Thoracic aorta (tissue), 2 donors: ENCODE measurements at regions not wholly inside any gene's neighbourhood (a gene's known extent, or its start where the extent isn't known, plus 50 kb on each side); places are given as distances from the start of the nearest gene placed in this dataset.

Experiments used
- ATAC-seq: fragments of 150-250 bp; one replicate; pipeline ENCODE4 v1.8.0; 2017; ENCODE audit warnings: low read depth; ENCODE audit not compliant: insufficient number of reproducible peaks, low FRiP score
- DNase-seq: peaks from one replicate; pipeline ENCODE4 v3.0.0-alpha.2; 2020; ENCODE audit warnings: low spot score
- H3K27ac ChIP-seq, 2 donors: fragments of 200-600 bp; sonication (generic); 1 replicate in 1 of 2; 2 replicates in 1 of 2; pipeline ENCODE4 v1.5.1; 2016; ENCODE audit warnings: mild to moderate bottlenecking in 2 of 2, moderate library complexity in 2 of 2
- H3K27me3 ChIP-seq: fragments of 200-600 bp; sonication (generic); replicated peaks from 2 replicates; pipeline ENCODE4 v1.6.0; 2016; ENCODE audit warnings: mild to moderate bottlenecking; ENCODE audit not compliant: insufficient read depth
- H3K36me3 ChIP-seq: fragments of 200-600 bp; sonication (generic); one replicate; pipeline ENCODE4 v1.5.1; 2016
- H3K4me1 ChIP-seq, 2 donors: fragments of 200-600 bp; sonication (generic); 1 replicate in 1 of 2; 2 replicates in 1 of 2; pipeline versions ENCODE4 v1.5.1 to v1.6.0; 2016; ENCODE audit warnings: low read depth in 2 of 2, mild to moderate bottlenecking in 1 of 2; ENCODE audit not compliant: control insufficient read depth in 1 of 2
- H3K4me3 ChIP-seq: fragments of 200-600 bp; sonication (generic); 2 replicates; pipeline ENCODE4 v1.5.1; 2016; ENCODE audit warnings: mild to moderate bottlenecking
- H3K9me3 ChIP-seq: fragments of 200-600 bp; sonication (generic); 2 replicates; pipeline ENCODE4 v1.5.1; 2016
- TF ChIP-seq, protein P1 (sequence below): fragments of 200-600 bp; sonication (generic); IDR thresholded peaks from one replicate; pipeline ENCODE4 v1.5.1; 2019; ENCODE audit warnings: antibody characterized with exemption

DNA sequence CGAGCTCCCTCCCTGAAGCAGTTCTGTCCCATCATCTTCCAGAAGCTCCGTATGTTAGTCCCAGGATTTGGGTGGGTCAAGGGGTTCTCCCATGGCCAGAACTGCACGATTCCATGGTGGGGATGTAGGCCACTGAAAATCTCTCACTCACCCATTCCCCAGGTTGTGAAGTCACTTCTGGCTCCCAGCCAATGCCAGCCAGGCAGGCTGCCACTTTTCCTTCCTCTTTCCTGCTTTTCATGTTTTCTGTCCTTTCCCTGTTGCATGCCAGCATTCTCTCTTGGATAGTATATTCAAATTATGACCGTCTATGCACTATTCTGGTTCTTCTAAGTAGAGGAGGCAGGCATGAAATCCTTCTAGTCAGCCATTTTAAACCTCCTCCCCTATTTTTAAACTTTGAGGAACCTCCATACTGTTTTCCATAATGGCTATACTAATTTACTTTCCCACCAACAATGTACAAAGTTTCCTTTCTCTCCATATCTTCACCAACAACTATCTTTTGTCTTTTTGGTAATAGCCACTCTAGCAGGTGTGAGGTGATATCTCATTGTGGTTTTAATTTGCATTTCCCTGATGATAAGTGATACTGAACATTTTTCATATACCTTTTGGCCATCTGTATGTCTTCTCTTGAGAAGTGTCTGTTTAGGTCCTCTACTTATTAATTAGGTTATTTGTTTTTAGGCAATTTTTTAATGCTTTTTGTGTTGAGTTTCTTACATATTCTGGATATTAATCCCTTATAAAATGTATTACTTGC is 182.1 kb upstream of the TET2 start:
- Histone ChIP-seq H3K4me1 (no peaks in the 10 kb centered on the region), H3K9me3 (no peaks in the 10 kb centered on the region), H3K36me3 (no peaks in the 10 kb centered on the region), H3K27me3 (no peaks in the 10 kb centered on the region), H3K27ac (no peak overlapping the region), H3K4me3 (no peak overlapping the region)
- TF ChIP-seq, protein P1, sequence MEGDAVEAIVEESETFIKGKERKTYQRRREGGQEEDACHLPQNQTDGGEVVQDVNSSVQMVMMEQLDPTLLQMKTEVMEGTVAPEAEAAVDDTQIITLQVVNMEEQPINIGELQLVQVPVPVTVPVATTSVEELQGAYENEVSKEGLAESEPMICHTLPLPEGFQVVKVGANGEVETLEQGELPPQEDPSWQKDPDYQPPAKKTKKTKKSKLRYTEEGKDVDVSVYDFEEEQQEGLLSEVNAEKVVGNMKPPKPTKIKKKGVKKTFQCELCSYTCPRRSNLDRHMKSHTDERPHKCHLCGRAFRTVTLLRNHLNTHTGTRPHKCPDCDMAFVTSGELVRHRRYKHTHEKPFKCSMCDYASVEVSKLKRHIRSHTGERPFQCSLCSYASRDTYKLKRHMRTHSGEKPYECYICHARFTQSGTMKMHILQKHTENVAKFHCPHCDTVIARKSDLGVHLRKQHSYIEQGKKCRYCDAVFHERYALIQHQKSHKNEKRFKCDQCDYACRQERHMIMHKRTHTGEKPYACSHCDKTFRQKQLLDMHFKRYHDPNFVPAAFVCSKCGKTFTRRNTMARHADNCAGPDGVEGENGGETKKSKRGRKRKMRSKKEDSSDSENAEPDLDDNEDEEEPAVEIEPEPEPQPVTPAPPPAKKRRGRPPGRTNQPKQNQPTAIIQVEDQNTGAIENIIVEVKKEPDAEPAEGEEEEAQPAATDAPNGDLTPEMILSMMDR, result no peak
- DNase-seq (no peak), ATAC-seq (no peak)

DNA sequence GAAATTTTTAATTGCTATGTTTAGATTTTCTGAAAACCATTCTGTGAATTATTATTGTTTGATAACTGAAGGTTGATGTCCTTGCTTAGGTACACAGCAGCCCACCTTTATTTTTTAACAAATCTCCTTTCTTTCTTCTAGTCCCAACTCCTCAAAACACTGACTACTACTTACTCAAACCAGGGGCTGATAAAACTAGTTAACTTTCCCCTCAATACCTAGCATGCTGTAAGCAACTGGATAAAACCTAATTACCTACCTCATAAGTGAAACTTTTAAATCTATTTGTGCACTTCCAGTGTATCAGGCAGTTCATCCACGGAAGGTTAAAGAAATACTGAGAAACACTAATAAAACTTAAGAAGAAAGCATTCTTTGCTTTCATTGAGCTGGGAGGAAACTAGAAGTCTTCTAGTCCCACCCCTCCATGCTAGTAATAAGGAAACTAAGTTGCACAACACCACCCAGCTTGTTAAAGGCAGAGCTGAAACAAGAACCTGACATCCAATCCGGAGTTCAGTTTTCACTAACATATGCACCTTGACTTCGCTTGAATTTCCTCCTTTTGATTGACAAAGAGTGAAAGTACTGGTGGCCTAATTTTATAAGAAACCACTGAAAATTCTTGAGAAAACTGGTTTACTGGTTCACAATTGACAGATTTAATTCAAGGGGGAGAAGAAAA is 180.2 kb upstream of the TET2 start:
- TF ChIP-seq, protein P1, result no peak
- Histone ChIP-seq H3K27me3 (no peaks in the 10 kb centered on the region), H3K27ac (no peak overlapping the region), H3K4me3 (no peak overlapping the region), H3K9me3 (no peaks in the 10 kb centered on the region), H3K4me1 (no peaks in the 10 kb centered on the region), H3K36me3 (no peaks in the 10 kb centered on the region)
- ATAC-seq, result no peak
- no peak for DNase-seq

- Histone ChIP-seq H3K4me1 (no peaks in the 10 kb centered on the region), H3K27ac (no peak overlapping the region), H3K4me3 (no peak overlapping the region), H3K36me3 (no peaks in the 10 kb centered on the region), H3K9me3 (no peaks in the 10 kb centered on the region), H3K27me3 (no peaks in the 10 kb centered on the region)
- ATAC-seq (no peak), DNase-seq (no peak)
- TF ChIP-seq, protein P1, result no peak
These were observed 179.7 kb upstream of the TET2 start for GRCh38 chr4:104967034-104967401.

GRCh38 chr4:104969394-104970082 is 177.1 kb upstream of the TET2 start:
- DNase-seq, result no peak
- Histone ChIP-seq H3K27me3 (no peaks in the 10 kb centered on the region), H3K36me3 (no peaks in the 10 kb centered on the region), H3K27ac (no peak overlapping the region), H3K9me3 (no peaks in the 10 kb centered on the region), H3K4me3 (no peak overlapping the region), H3K4me1 (no peaks in the 10 kb centered on the region)
- TF ChIP-seq, protein P1, result no peak
- ATAC-seq, result no peak

- H3K4me1 ChIP-seq, result no peaks in the 10 kb centered on the region
- no peak overlapping the region for H3K27ac ChIP-seq
- no peaks in the 10 kb centered on the region for H3K27me3 ChIP-seq
- H3K9me3 ChIP-seq, result no peaks in the 10 kb centered on the region
- DNase-seq (no peak), ATAC-seq (no peak)
- TF ChIP-seq, protein P1, result no peak
- H3K4me3 ChIP-seq, result no peak overlapping the region
- no peaks in the 10 kb centered on the region for H3K36me3 ChIP-seq
These were observed 175.2 kb upstream of the TET2 start for GRCh38 chr4:104971462-104971861.
